WTC11 (cell line): ENCODE measurements at regions not wholly inside any gene's neighbourhood (a gene's known extent, or its start where the extent isn't known, plus 50 kb on each side); places are given as distances from the start of the nearest gene placed in this dataset.

Experiments
- ATAC-seq: fragments of 200-7000 bp; cut with Tn5 transposase; 2 replicates; pipeline ENCODE4 v1.10.0; 2021; ENCODE audit warnings: mild to moderate bottlenecking, moderate library complexity
- CTCF ChIA-PET: fragments of 300-600 bp; sonication (Branson Sonifier 250); formaldehyde crosslinking; loops from one replicate; lab custom pipeline; 2021; ENCODE audit warnings: antibody characterized with exemption; lab: Charles Lee
- POLR2A ChIA-PET: fragments of 350-600 bp; sonication (Branson Sonifier 250); formaldehyde crosslinking; loops from one replicate; lab custom pipeline; 2021; ENCODE audit warnings: antibody characterized with exemption; lab: Charles Lee
- DNase-seq: peaks from one replicate; pipeline ENCODE4 v3.0.0; 2021; ENCODE audit warnings: low spot score
- H3K27ac Mint-ChIP-seq: 2 replicates; pipeline ENCODE4 v1.8.0; 2021; ENCODE audit warnings: mixed read lengths
- H3K27me3 Mint-ChIP-seq: 2 replicates; pipeline ENCODE4 v1.8.0; 2021; ENCODE audit warnings: low read depth, mild to moderate bottlenecking, moderate library complexity, mixed read lengths
- H3K36me3 Mint-ChIP-seq: 2 replicates; pipeline ENCODE4 v1.8.0; 2021; ENCODE audit warnings: mixed read lengths
- H3K4me1 Mint-ChIP-seq: 2 replicates; pipeline ENCODE4 v1.8.0; 2022; ENCODE audit warnings: mixed read lengths
- H3K4me3 Mint-ChIP-seq: 2 replicates; pipeline ENCODE4 v1.8.0; 2021; ENCODE audit warnings: mild to moderate bottlenecking, moderate library complexity, mixed read lengths
- H3K9me3 Mint-ChIP-seq: 2 replicates; pipeline ENCODE4 v1.8.0; 2021; ENCODE audit warnings: mixed read lengths
- ATF3 ChIP-seq: sonication (generic); formaldehyde crosslinking; conservative IDR thresholded peaks from 2 replicates; pipeline ENCODE4 v1.8.1; 2022; ENCODE audit warnings: mild to moderate bottlenecking, missing genetic modification reagents
- CBFB ChIP-seq: sonication (generic); formaldehyde crosslinking; IDR thresholded peaks from 2 replicates; pipeline ENCODE4 v1.8.1; 2022; ENCODE audit warnings: mild to moderate bottlenecking, low read depth, missing genetic modification reagents
- CREB1 ChIP-seq: sonication (generic); formaldehyde crosslinking; IDR thresholded peaks from 2 replicates; pipeline ENCODE4 v1.8.0; 2023; ENCODE audit warnings: mild to moderate bottlenecking, missing genetic modification reagents
- EMX1 ChIP-seq: fragments of 250-450 bp; sonication (Bioruptor Pico); IDR thresholded peaks from 2 replicates; pipeline ENCODE4 v1.8.0; 2021; ENCODE audit warnings: mild to moderate bottlenecking
- JUN ChIP-seq: sonication (generic); formaldehyde crosslinking; IDR thresholded peaks from 2 replicates; pipeline ENCODE4 v1.8.0; 2023; ENCODE audit warnings: mild to moderate bottlenecking, missing genetic modification reagents
- MXD4 ChIP-seq: fragments of 250-450 bp; sonication (Bioruptor Pico); IDR thresholded peaks from 2 replicates; pipeline ENCODE4 v1.8.0; 2021; ENCODE audit warnings: mild to moderate bottlenecking, moderate library complexity, borderline replicate concordance
- MYBL2 ChIP-seq: sonication (generic); formaldehyde crosslinking; IDR thresholded peaks from 2 replicates; pipeline ENCODE4 v1.8.1; 2023; ENCODE audit warnings: mild to moderate bottlenecking, moderate library complexity, missing genetic modification reagents
- NFE2L1 ChIP-seq: sonication (generic); formaldehyde crosslinking; IDR thresholded peaks from 2 replicates; pipeline ENCODE4 v1.8.1; 2023; ENCODE audit warnings: missing genetic modification reagents
- PRDM15 ChIP-seq: sonication (generic); formaldehyde crosslinking; IDR thresholded peaks from 2 replicates; pipeline ENCODE4 v1.8.0; 2022; ENCODE audit warnings: missing genetic modification reagents
- PREB ChIP-seq: sonication (generic); formaldehyde crosslinking; IDR thresholded peaks from 2 replicates; pipeline ENCODE4 v1.8.1; 2022; ENCODE audit warnings: mild to moderate bottlenecking, missing genetic modification reagents, moderate library complexity, borderline replicate concordance
- PRRX2 ChIP-seq: fragments of 250-450 bp; sonication (Bioruptor Pico); IDR thresholded peaks from 2 replicates; pipeline ENCODE4 v1.8.0; 2021; ENCODE audit warnings: mild to moderate bottlenecking
- STAT6 ChIP-seq: sonication (generic); formaldehyde crosslinking; conservative IDR thresholded peaks from 2 replicates; pipeline ENCODE4 v1.8.1; 2023; ENCODE audit warnings: mild to moderate bottlenecking, low read depth, missing genetic modification reagents, moderate library complexity
- USF1 ChIP-seq: sonication (generic); formaldehyde crosslinking; IDR thresholded peaks from 2 replicates; pipeline ENCODE4 v1.8.0; 2022; ENCODE audit warnings: mild to moderate bottlenecking, missing genetic modification reagents
- ZNF232 ChIP-seq: sonication (generic); formaldehyde crosslinking; IDR thresholded peaks from 2 replicates; pipeline ENCODE4 v1.8.0; 2022; ENCODE audit warnings: mild to moderate bottlenecking, missing genetic modification reagents
- ZNF281 ChIP-seq: sonication (generic); formaldehyde crosslinking; IDR thresholded peaks from 2 replicates; pipeline ENCODE4 v1.8.0; 2023; ENCODE audit warnings: mild to moderate bottlenecking, missing genetic modification reagents
- ZNF317 ChIP-seq: sonication (generic); formaldehyde crosslinking; IDR thresholded peaks from 2 replicates; pipeline ENCODE4 v1.8.1; 2023; ENCODE audit warnings: low read depth, mild to moderate bottlenecking, moderate library complexity, missing genetic modification reagents, borderline replicate concordance
- ZNF532 ChIP-seq: fragments of 250-450 bp; sonication (Bioruptor Pico); IDR thresholded peaks from 2 replicates; pipeline ENCODE4 v1.9.0; 2021; ENCODE audit warnings: mild to moderate bottlenecking, borderline replicate concordance
- ZNF671 ChIP-seq: fragments of 250-450 bp; sonication (Bioruptor Pico); IDR thresholded peaks from 2 replicates; pipeline ENCODE4 v1.8.0; 2021; ENCODE audit warnings: mild to moderate bottlenecking

GRCh38 chr7:24504836-24505235, 68.4 kb upstream of the PALS2 start:
- no peak for ATAC-seq
- ChIA-PET CTCF (no interaction called here), POLR2A (no interaction called here)
- no peaks in the 10 kb centered on the region for H3K36me3 Mint-ChIP-seq
- DNase-seq = no peak
- no peak for TF ChIP-seq EMX1
- no peak for TF ChIP-seq ATF3 (CRISPR knock-in tag)
- TF ChIP-seq ZNF671 (CRISPR knock-in tag) = no peak
- no peak for TF ChIP-seq PREB (CRISPR knock-in tag)
- no peak for TF ChIP-seq CBFB
- no peak for TF ChIP-seq ZNF532 (CRISPR knock-in tag)
- no peaks in the 10 kb centered on the region for H3K27me3 Mint-ChIP-seq
- no peak overlapping the region for H3K4me3 Mint-ChIP-seq
- peaks cover 39% of the 10 kb centered on the region for H3K4me1 Mint-ChIP-seq
- peaks cover 3% of the 10 kb centered on the region; the same call in 1 of the 2 replicates for H3K9me3 Mint-ChIP-seq
- H3K27ac Mint-ChIP-seq = no peak overlapping the region

GRCh38 chr7:24505968-24506367, 67.3 kb upstream of the PALS2 start:
- ChIA-PET POLR2A (interaction anchor here (0.6 kb wide), 1 partner anchor 147 kb away, joined by 3 read pairs; no protein-coding TSS in a partner anchor), CTCF (interaction anchor here (0.6 kb wide), 1 partner anchor 147 kb away, joined by 5 read pairs; no protein-coding TSS in a partner anchor)
- H3K27me3 Mint-ChIP-seq = no peaks in the 10 kb centered on the region; the same call in 1 of the 2 replicates
- peaks cover 3% of the 10 kb centered on the region; the same call in 1 of the 2 replicates for H3K9me3 Mint-ChIP-seq
- no peak overlapping the region for H3K4me3 Mint-ChIP-seq
- H3K27ac Mint-ChIP-seq = no peak overlapping the region
- no peaks in the 10 kb centered on the region for H3K36me3 Mint-ChIP-seq
- H3K4me1 Mint-ChIP-seq = peaks cover 35% of the 10 kb centered on the region
- ATAC-seq = peak; percentile 79
- DNase-seq = no peak
- TF ChIP-seq USF1 (CRISPR knock-in tag) (no peak), ZNF232 (CRISPR knock-in tag) (no peak), STAT6 (CRISPR knock-in tag) (no peak), MYBL2 (CRISPR knock-in tag) (no peak), NFE2L1 (CRISPR knock-in tag) (no peak), PRDM15 (CRISPR knock-in tag) (no peak), PRRX2 (CRISPR knock-in tag) (no peak), MXD4 (CRISPR knock-in tag) (no peak), ZNF317 (CRISPR knock-in tag) (no peak), CREB1 (no peak), JUN (CRISPR knock-in tag) (no peak), ZNF281 (CRISPR knock-in tag) (no peak), PREB (CRISPR knock-in tag) (no peak)
